ENCODE measurements at regions not wholly inside any gene's neighbourhood (a gene's known extent, or its start where the extent isn't known, plus 50 kb on each side); places are given as distances from the start of the nearest gene placed in this dataset.

DNA sequence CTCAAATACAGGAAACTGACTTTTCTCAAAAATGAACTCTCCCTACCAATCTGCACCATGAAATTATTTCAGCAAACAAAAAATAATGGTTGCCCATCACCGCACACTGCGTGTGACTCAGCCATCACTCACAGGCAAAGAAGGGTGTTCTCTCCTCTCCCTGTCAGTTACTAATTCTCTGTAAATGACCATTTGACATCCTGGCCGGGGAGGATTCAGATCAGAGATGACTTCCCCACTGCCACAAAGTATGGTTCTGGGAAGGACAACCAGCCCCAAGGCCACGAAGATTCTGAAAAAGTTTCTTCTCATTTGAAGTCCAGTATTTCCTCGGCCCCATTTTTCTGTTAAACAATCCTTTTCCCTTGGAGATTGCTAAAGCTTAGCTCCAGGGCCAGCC, 199.4 kb downstream of the AUH start:
- no peak for TF ChIP-seq EZH2 (IDR thresholded peaks at IDR 0.05)
- no peak for TF ChIP-seq POLR2AphosphoS5 (IDR thresholded peaks at IDR 0.05; ENCODE audit: borderline replicate concordance, low read depth, low read length)
- no peak for TF ChIP-seq FOXP2 (optimal IDR thresholded peaks at IDR 0.05; ENCODE audit: control extremely low read depth, extremely low read length, insufficient read depth)
